ENCODE measurements at regions not wholly inside any gene's neighbourhood (a gene's known extent, or its start where the extent isn't known, plus 50 kb on each side); places are given as distances from the start of the nearest gene placed in this dataset.

DNA sequence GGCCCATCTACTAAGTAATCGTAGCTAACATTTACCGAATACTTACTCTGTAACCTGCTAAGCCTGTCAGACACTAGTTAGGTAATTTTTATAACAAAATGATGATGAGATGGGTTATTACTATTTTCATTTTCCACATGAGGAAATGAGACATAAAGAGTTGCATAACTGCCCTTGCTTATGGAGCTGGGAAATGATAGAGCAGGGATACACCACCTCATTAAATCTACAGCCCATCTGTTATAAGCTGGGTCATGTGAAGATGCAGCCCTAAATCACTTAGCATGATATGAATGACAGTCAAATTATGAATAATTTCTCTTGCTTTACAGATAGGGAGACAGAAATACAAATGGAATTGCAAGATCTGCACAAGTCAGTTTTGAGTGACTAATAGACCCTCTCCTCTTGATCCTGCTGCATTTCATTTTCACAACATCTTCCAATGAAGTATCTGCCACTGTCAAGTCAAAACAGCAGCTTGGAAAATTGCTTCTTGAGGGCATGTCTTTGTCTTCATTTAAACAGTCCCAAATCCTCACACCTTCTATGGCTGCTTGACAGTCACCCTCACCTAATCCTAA is 364.7 kb downstream of the PRELID2 start:
- H3K4me3 ChIP-seq (ENCODE audit: low read depth, low read length): no peak overlapping the region
- TF ChIP-seq, protein P1, sequence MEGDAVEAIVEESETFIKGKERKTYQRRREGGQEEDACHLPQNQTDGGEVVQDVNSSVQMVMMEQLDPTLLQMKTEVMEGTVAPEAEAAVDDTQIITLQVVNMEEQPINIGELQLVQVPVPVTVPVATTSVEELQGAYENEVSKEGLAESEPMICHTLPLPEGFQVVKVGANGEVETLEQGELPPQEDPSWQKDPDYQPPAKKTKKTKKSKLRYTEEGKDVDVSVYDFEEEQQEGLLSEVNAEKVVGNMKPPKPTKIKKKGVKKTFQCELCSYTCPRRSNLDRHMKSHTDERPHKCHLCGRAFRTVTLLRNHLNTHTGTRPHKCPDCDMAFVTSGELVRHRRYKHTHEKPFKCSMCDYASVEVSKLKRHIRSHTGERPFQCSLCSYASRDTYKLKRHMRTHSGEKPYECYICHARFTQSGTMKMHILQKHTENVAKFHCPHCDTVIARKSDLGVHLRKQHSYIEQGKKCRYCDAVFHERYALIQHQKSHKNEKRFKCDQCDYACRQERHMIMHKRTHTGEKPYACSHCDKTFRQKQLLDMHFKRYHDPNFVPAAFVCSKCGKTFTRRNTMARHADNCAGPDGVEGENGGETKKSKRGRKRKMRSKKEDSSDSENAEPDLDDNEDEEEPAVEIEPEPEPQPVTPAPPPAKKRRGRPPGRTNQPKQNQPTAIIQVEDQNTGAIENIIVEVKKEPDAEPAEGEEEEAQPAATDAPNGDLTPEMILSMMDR (IDR thresholded peaks at IDR 0.05; ENCODE audit: borderline replicate concordance, insufficient read depth, low read depth, low read length): no peak

DNA sequence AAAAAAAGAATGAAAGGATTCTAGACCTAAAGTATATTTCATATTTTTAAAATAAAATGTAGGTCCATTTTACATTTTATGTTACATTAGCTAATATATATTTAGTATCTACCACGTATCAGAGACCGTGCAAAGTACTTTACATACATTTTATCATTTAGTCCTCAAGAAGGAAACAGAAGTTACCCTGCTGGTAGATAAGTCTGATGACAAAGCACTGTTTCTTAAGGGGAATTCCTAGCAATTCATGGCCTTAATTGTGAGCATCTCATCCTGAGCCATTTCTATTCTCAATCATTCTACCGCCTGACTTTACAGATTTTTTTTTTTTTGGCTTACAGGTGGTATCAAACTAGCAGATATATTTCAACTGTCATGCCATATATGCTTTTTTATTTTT is 367.7 kb downstream of the PRELID2 start:
- no peak overlapping the region for H3K4me3 ChIP-seq (ENCODE audit: low read depth, low read length)
- TF ChIP-seq, protein P1 (IDR thresholded peaks at IDR 0.05; ENCODE audit: borderline replicate concordance, insufficient read depth, low read depth, low read length): no peak

- no peak overlapping the region for H3K4me3 ChIP-seq (ENCODE audit: low read depth, low read length)
- TF ChIP-seq, protein P1 (IDR thresholded peaks at IDR 0.05; ENCODE audit: borderline replicate concordance, insufficient read depth, low read depth, low read length): no peak
Measured at GRCh38 chr5:145466533-145466932, 368.6 kb downstream of the PRELID2 start.

DNA sequence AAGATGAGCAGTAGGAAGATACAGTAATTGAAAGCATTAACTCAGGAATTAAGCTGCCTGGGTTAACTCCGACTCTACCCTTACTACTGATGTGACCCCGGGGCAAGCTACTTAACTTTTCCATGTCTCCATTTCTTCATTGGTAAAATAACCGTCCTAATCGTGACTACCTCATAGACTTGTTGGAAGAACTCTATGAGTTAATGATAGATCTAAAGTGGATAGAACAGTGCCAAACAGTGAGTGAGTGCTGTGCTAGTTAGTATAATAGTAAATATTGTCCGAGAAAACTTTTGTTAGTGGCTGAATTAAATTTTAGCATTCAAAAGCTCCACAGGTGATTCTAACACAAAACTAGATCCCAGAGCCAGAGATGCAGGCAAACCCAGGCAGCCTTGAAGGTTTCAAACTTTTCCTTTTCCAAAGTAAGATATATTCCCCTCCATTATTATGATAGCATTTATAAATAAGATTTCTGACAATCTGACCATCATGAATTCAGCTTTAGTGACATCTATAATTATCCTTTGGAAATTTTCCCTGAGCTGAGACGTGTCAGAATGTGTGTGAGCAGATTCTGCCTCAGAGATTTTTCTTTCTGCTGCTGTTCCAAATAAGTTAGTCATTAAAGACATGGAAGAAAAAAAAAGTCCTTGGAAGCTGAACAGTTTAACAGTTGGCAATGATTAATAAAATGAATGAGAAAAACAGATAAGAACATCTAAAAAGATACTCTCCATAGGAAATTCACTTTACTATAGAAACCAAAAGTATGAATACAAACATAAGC is 369.5 kb downstream of the PRELID2 start:
- H3K4me3 ChIP-seq (ENCODE audit: low read depth, low read length): no peak overlapping the region
- TF ChIP-seq, protein P1 (IDR thresholded peaks at IDR 0.05; ENCODE audit: borderline replicate concordance, insufficient read depth, low read depth, low read length): no peak

GRCh38 chr5:145464171-145464570 is 371.0 kb downstream of the PRELID2 start:
- H3K4me3 ChIP-seq (ENCODE audit: low read depth, low read length): no peak overlapping the region
- TF ChIP-seq, protein P1 (IDR thresholded peaks at IDR 0.05; ENCODE audit: borderline replicate concordance, insufficient read depth, low read depth, low read length): no peak

- no peak overlapping the region for H3K4me3 ChIP-seq (ENCODE audit: low read depth, low read length)
- TF ChIP-seq, protein P1 (IDR thresholded peaks at IDR 0.05; ENCODE audit: borderline replicate concordance, insufficient read depth, low read depth, low read length): no peak
Measured at GRCh38 chr5:145463634-145464033, 371.5 kb downstream of the PRELID2 start.

DNA sequence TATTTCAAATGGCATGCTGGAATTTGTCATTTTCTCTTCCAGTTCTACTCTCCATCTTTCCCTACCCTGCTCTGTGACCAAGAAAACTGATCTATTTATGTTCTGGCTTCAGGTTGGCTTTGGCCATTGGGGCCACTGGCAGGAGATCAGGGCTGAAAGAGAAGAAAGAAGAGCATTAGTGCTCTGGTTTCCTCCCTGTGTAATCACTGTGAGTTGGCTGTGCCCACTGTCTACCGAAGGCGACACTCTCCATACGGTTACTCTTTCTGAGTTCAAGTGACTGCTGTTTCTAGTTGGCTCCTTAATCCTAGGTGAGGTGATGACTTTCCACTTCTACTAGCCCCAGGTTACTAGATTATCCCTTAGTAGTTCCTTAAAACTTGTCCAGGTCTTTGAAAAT is 372.6 kb downstream of the PRELID2 start:
- TF ChIP-seq, protein P1 (IDR thresholded peaks at IDR 0.05; ENCODE audit: borderline replicate concordance, insufficient read depth, low read depth, low read length): no peak
- H3K4me3 ChIP-seq (ENCODE audit: low read depth, low read length): no peak overlapping the region

Data from GM12875 (cell line).